HEK293T (cell line): ENCODE measurements at regions not wholly inside any gene's neighbourhood (a gene's known extent, or its start where the extent isn't known, plus 50 kb on each side); places are given as distances from the start of the nearest gene placed in this dataset.

Experiments used
- BHLHE40 ChIP-seq: fragments of 450-650 bp; IDR thresholded peaks from 2 replicates; pipeline ENCODE4 v1.6.1; 2016; ENCODE audit warnings: mild to moderate bottlenecking, moderate library complexity, borderline replicate concordance
- FOXA1 ChIP-seq: fragments of 450-650 bp; IDR thresholded peaks from 2 replicates; pipeline ENCODE4 v1.6.1; 2016; ENCODE audit warnings: mild to moderate bottlenecking
- TARDBP ChIP-seq: fragments of 450-650 bp; IDR thresholded peaks from 2 replicates; pipeline ENCODE4 v1.6.1; 2016
- TF ChIP-seq, protein P1 (sequence below): fragments of 450-650 bp; IDR thresholded peaks from 2 replicates; pipeline ENCODE4 v1.6.1; 2016

GRCh38 chr1:90459570-90459969 lies 257.5 kb downstream of the BARHL2 start:
- TF ChIP-seq BHLHE40 (no peak), TARDBP (no peak), FOXA1 (no peak)
- TF ChIP-seq, protein P1, sequence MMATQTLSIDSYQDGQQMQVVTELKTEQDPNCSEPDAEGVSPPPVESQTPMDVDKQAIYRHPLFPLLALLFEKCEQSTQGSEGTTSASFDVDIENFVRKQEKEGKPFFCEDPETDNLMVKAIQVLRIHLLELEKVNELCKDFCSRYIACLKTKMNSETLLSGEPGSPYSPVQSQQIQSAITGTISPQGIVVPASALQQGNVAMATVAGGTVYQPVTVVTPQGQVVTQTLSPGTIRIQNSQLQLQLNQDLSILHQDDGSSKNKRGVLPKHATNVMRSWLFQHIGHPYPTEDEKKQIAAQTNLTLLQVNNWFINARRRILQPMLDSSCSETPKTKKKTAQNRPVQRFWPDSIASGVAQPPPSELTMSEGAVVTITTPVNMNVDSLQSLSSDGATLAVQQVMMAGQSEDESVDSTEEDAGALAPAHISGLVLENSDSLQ, result no peak
